Left lung (tissue), 4 donors: ENCODE measurements at regions not wholly inside any gene's neighbourhood (a gene's known extent, or its start where the extent isn't known, plus 50 kb on each side); places are given as distances from the start of the nearest gene placed in this dataset.

Experiments
- ATAC-seq: fragments of 200-7000 bp; cut with Tn5 transposase; one replicate; pipeline ENCODE4 v1.9.1; 2020; ENCODE audit warnings: moderate library complexity
- DNase-seq, 4 donors: peaks; one replicate each; pipeline ENCODE4 v3.0.0-alpha.2; 2013 to 2020
- H3K27ac ChIP-seq, 2 donors: fragments of 200-600 bp; sonication (generic) in 1 of 2; one replicate each; pipeline versions ENCODE4 v1.5.0 to v1.8.0; 2020 to 2021
- H3K27me3 ChIP-seq, 2 donors: fragments of 200-600 bp; sonication (generic) in 1 of 2; one replicate each; pipeline versions ENCODE4 v1.5.0 to v1.8.0; 2020 to 2021
- H3K36me3 ChIP-seq, 2 donors: fragments of 200-600 bp; sonication (generic) in 1 of 2; one replicate each; pipeline versions ENCODE4 v1.5.0 to v1.8.0; 2020 to 2021
- H3K4me1 ChIP-seq, 2 donors: fragments of 200-600 bp; one replicate each; pipeline ENCODE4 v1.8.0; 2021
- H3K4me3 ChIP-seq, 2 donors: fragments of 200-600 bp; sonication (generic) in 1 of 2; one replicate each; pipeline versions ENCODE4 v1.5.0 to v1.8.0; 2020 to 2021; ENCODE audit warnings: mild to moderate bottlenecking in 1 of 2
- H3K9me3 ChIP-seq, 2 donors: fragments of 200-600 bp; sonication (generic) in 1 of 2; one replicate each; pipeline versions ENCODE4 v1.5.0 to v1.8.0; 2020 to 2021
- CTCF ChIP-seq, 2 donors: fragments of 200-600 bp; sonication (generic) in 1 of 2; IDR thresholded peaks; one replicate each; pipeline versions ENCODE4 v1.5.0 to v1.8.0; 2021; ENCODE audit warnings: antibody characterized with exemption in 2 of 2
- intact Hi-C, 2 donors: fragments of 100-400 bp; cut with DNase I; formaldehyde crosslinking; loops; one replicate each; pipeline versions ENCODE4 v1.11.2 to v1.14.2; 2022
- microRNA-seq, 2 donors: library from miRNA; unstranded; fragments of <30 nt; microRNA quantifications; one replicate each; pipeline ENCODE4, GENCODE V29; 2019
- donor health status: DM: no; HTN: yes; CAD: no.
- donor health status: DM: no; HTN: no; CAD: no.

- no peak for ATAC-seq
- H3K27ac ChIP-seq, result no peak overlapping the region
- no peak overlapping the region for H3K4me3 ChIP-seq
- H3K9me3 ChIP-seq, result no peaks in the 10 kb centered on the region
- no peaks in the 10 kb centered on the region for H3K27me3 ChIP-seq
- H3K36me3 ChIP-seq, result no peaks in the 10 kb centered on the region
- peaks cover 0 to 7% of the 10 kb centered on the region in 2 donors for H3K4me1 ChIP-seq
- no peak for DNase-seq
- intact Hi-C loops, result no loop called here
- no peak for TF ChIP-seq CTCF (IDR thresholded peaks at IDR 0.05)
Observed at GRCh38 chr2:225738735-225739134, 339.2 kb downstream of the NYAP2 start.

- Histone ChIP-seq H3K4me1 (peaks cover 0 to 7% of the 10 kb centered on the region in 2 donors), H3K36me3 (no peaks in the 10 kb centered on the region), H3K27ac (no peak overlapping the region), H3K4me3 (no peak overlapping the region), H3K27me3 (no peaks in the 10 kb centered on the region), H3K9me3 (no peaks in the 10 kb centered on the region)
- intact Hi-C loops, result no loop called here
- TF ChIP-seq CTCF (IDR thresholded peaks at IDR 0.05), result no peak
- ATAC-seq, result no peak
- DNase-seq, result no peak
Observed at GRCh38 chr2:225737556-225737955, 338.0 kb downstream of the NYAP2 start.

GRCh38 chr2:225735844-225736243 is 336.3 kb downstream of the NYAP2 start:
- H3K4me3 ChIP-seq, result no peak overlapping the region
- peaks cover 0 to 7% of the 10 kb centered on the region in 2 donors for H3K4me1 ChIP-seq
- H3K27me3 ChIP-seq, result no peaks in the 10 kb centered on the region
- peak; percentile 46 for ATAC-seq
- H3K36me3 ChIP-seq, result no peaks in the 10 kb centered on the region
- intact Hi-C loops, result no loop called here
- H3K27ac ChIP-seq, result peak overlapping the region in 1 of 2 donors; percentile 39
- DNase-seq, result peak in 2 of 4 donors; percentile 62 to 78
- H3K9me3 ChIP-seq, result no peaks in the 10 kb centered on the region
- TF ChIP-seq CTCF (IDR thresholded peaks at IDR 0.05), result no peak

DNA sequence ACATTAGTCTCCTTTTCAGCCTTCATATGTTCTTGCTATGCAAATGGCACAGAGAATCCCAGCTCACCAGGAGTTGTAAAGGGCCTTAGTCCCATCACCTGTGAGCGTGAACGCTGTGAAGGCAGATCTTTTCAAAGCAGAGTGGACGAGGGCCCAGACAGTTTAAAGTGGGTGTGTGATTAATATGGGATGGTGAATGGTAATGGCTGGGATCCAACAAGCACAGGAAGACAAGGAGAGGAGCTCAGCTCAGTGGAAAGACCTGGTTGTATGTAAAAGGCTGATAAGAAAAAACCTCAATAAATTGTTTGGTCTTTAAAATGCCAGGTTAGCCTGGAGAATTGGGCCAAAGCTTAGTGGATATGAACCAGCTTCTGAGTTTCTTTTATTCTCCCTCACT is 326.2 kb downstream of the NYAP2 start:
- DNase-seq, result no peak
- no peak overlapping the region for H3K27ac ChIP-seq
- no peaks in the 10 kb centered on the region for H3K27me3 ChIP-seq
- H3K4me3 ChIP-seq, result no peak overlapping the region
- H3K4me1 ChIP-seq, result no peaks in the 10 kb centered on the region
- H3K9me3 ChIP-seq, result no peaks in the 10 kb centered on the region
- intact Hi-C loops, result no loop called here
- no peak for ATAC-seq
- TF ChIP-seq CTCF (IDR thresholded peaks at IDR 0.05), result no peak
- H3K36me3 ChIP-seq, result no peaks in the 10 kb centered on the region

Small RNAs in the stretch of these regions (microRNA-seq; reads per million reads assigned to microRNA genes)
- gene MIR5702, result 0 to 0.14 reads per million in 2 donors
